MM.1S (cell line): ENCODE measurements at regions not wholly inside any gene's neighbourhood (a gene's known extent, or its start where the extent isn't known, plus 50 kb on each side); places are given as distances from the start of the nearest gene placed in this dataset.

ENCODE experiments used
- EZH2 ChIP-seq: fragments of 300-600 bp; sonication (generic); optimal IDR thresholded peaks from 2 replicates; pipeline ENCODE3; 2017; ENCODE audit warnings: low read depth, mild to moderate bottlenecking, antibody characterized with exemption, low read length, mixed read lengths
- EZH2phosphoT487 ChIP-seq: fragments of 300-600 bp; sonication (generic); IDR thresholded peaks from 2 replicates; pipeline ENCODE4 v1.6.1; 2018; ENCODE audit warnings: antibody characterized with exemption, low read length
- TF ChIP-seq, protein P1 (sequence below): fragments of 300-600 bp; sonication (generic); IDR thresholded peaks from 2 replicates; pipeline ENCODE4 v1.5.1; 2016; ENCODE audit warnings: antibody characterized with exemption, low read length, mixed read lengths

DNA sequence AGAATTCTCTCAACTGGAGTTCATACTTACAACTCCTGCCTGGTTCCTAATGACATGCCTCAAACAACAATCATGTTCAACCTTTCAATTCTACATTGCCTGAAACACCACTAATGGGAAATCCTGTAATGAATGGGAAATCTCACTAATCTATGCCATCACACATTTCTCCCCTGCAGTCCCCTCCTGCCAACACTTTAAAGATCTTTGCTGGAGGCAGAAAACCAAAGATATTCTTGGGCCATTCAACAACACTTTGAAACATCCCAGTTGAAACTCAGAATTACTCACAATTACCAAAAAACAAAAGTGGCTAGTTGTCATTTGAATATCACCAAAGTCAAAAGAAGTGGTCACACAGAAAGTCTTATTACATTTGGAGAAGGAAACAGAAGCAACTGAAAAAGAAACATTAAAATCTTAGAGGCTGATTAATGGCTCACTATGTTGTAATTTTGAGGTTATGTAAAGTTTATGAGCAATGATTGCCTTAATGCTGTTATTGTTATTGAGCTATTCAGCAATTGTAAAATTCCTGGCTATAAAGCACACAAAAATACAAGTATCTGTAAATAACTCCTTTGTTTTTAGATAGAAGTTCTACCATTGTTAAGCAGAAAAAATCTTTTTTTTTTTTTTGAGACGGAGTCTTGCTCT lies 313.4 kb upstream of the SLC30A5 start:
- TF ChIP-seq, protein P1, sequence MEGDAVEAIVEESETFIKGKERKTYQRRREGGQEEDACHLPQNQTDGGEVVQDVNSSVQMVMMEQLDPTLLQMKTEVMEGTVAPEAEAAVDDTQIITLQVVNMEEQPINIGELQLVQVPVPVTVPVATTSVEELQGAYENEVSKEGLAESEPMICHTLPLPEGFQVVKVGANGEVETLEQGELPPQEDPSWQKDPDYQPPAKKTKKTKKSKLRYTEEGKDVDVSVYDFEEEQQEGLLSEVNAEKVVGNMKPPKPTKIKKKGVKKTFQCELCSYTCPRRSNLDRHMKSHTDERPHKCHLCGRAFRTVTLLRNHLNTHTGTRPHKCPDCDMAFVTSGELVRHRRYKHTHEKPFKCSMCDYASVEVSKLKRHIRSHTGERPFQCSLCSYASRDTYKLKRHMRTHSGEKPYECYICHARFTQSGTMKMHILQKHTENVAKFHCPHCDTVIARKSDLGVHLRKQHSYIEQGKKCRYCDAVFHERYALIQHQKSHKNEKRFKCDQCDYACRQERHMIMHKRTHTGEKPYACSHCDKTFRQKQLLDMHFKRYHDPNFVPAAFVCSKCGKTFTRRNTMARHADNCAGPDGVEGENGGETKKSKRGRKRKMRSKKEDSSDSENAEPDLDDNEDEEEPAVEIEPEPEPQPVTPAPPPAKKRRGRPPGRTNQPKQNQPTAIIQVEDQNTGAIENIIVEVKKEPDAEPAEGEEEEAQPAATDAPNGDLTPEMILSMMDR = no peak
- no peak for TF ChIP-seq EZH2phosphoT487
- no peak for TF ChIP-seq EZH2
